BJ (cell line): ENCODE measurements at regions not wholly inside any gene's neighbourhood (a gene's known extent, or its start where the extent isn't known, plus 50 kb on each side); places are given as distances from the start of the nearest gene placed in this dataset.
A peak's percentile ranks its signal among the peaks of the same experiment; 100 is the strongest.

ENCODE experiments used
- CTCF ChIA-PET: fragments of 350-600 bp; formaldehyde crosslinking; extraction: SDS; loops from one replicate; lab custom pipeline; 2021; ENCODE audit warnings: antibody characterized with exemption, inconsistent platforms; lab: Yijun Ruan, JAX
- POLR2A ChIA-PET: fragments of 300-600 bp; sonication (Branson Sonifier 250); formaldehyde crosslinking; extraction: SDS; loops from one replicate; lab custom pipeline; 2021; ENCODE audit warnings: antibody characterized with exemption; lab: Charles Lee
- DNase-seq: peaks from one replicate; pipeline ENCODE4 v3.0.0-alpha.2; 2011; ENCODE audit warnings: low read depth
- H3K27me3 ChIP-seq: 2 replicates; pipeline ENCODE4 v1.6.0; 2011; ENCODE audit warnings: low read length; ENCODE audit not compliant: control insufficient read depth, insufficient read depth
- H3K36me3 ChIP-seq: 2 replicates; pipeline ENCODE4 v1.5.1; 2011; ENCODE audit warnings: low read length; ENCODE audit not compliant: control insufficient read depth, insufficient read depth
- H3K4me3 ChIP-seq: 2 replicates; pipeline ENCODE4 v1.5.1; 2011; ENCODE audit warnings: low read depth, mild to moderate bottlenecking, control low read depth, low read length
- TF ChIP-seq, protein P1 (sequence below): IDR thresholded peaks from 2 replicates; pipeline ENCODE4 v1.5.1; 2011; ENCODE audit warnings: low read depth, mild to moderate bottlenecking, control low read depth, inconsistent platforms, low read length, moderate library complexity; ENCODE audit not compliant: insufficient read depth

DNA sequence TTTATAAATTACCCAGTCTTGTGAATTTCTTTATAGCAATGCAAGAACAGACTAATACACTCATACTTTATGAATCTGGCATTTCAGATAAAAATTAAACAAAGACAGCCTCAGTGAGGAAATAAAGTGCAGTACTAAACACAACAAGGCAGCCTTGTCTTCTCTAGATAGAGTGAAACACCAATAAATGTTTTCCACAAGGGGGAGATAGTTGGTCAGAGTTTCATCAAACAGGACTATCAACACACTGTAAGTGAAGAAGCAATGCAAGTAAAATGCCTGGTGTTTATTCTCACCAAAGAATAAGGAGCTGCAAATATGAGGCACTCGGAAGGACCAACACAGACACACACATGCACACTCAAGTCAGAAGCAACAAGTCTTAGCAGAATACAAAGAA, 62.8 kb downstream of the FAM9B start:
- TF ChIP-seq, protein P1, sequence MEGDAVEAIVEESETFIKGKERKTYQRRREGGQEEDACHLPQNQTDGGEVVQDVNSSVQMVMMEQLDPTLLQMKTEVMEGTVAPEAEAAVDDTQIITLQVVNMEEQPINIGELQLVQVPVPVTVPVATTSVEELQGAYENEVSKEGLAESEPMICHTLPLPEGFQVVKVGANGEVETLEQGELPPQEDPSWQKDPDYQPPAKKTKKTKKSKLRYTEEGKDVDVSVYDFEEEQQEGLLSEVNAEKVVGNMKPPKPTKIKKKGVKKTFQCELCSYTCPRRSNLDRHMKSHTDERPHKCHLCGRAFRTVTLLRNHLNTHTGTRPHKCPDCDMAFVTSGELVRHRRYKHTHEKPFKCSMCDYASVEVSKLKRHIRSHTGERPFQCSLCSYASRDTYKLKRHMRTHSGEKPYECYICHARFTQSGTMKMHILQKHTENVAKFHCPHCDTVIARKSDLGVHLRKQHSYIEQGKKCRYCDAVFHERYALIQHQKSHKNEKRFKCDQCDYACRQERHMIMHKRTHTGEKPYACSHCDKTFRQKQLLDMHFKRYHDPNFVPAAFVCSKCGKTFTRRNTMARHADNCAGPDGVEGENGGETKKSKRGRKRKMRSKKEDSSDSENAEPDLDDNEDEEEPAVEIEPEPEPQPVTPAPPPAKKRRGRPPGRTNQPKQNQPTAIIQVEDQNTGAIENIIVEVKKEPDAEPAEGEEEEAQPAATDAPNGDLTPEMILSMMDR: peak; percentile 35; the same call in 1 of the 2 replicates
- ChIA-PET POLR2A (no interaction called here), CTCF (interaction anchor here (2.9 kb wide), 1 partner anchor 11 kb away, joined by 8 read pairs; no protein-coding TSS in a partner anchor)

GRCh38 chrX:8969378-8969777, 64.5 kb downstream of the FAM9B start:
- TF ChIP-seq, protein P1: no peak
- DNase-seq: no peak
- H3K36me3 ChIP-seq: no peaks in the 10 kb centered on the region
- CTCF ChIA-PET: interaction anchor here (0.8 to 0.9 kb wide), 2 partner anchors 8 to 13 kb away, joined by 3 to 5 read pairs; no protein-coding TSS in a partner anchor
- H3K27me3 ChIP-seq: no peaks in the 10 kb centered on the region
- no peak overlapping the region for H3K4me3 ChIP-seq
- POLR2A ChIA-PET: interaction anchor here (0.7 kb wide), 2 partner anchors 8 to 13 kb away, joined by 3 to 5 read pairs; no protein-coding TSS in a partner anchor

More for the DNA sequence above, 62.8 kb downstream of the FAM9B start:
- Histone ChIP-seq H3K27me3 (no peaks in the 10 kb centered on the region), H3K4me3 (no peak overlapping the region), H3K36me3 (no peaks in the 10 kb centered on the region)
- DNase-seq: no peak

- H3K36me3 ChIP-seq: no peaks in the 10 kb centered on the region
- ChIA-PET POLR2A (no interaction called here), CTCF (no interaction called here)
- H3K4me3 ChIP-seq: no peak overlapping the region
- no peak for DNase-seq
- TF ChIP-seq, protein P1: no peak
- H3K27me3 ChIP-seq: no peaks in the 10 kb centered on the region
These were observed 66.5 kb downstream of the FAM9B start for GRCh38 chrX:8967461-8967860.

DNA sequence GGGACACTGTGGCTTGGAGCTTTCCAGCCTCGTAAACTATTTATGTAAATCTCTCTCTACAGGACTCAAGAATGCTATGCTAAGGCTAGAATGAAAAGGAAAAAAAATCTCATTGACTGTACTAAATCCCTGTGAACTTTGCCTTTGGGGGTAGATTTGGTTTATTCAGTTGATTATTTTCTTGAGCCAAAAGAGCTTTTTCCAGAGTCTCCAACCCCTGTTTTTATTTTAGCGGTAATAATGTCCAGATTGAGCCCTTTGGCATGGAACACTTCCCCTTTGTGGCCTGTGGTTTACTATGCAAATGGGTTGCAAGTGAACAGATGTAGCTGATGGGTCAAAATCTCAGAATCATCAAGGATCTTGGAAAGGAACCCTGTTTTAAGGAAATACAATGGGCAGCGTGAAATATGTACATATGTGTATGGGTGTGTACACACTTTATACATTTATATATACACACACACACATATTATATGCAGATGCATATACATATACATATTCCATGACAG, 72.9 kb downstream of the FAM9B start:
- CTCF ChIA-PET: interaction anchor here (0.9 kb wide), 1 partner anchor 9 kb away, joined by 3 read pairs; no protein-coding TSS in a partner anchor
- peak; percentile 61 for DNase-seq
- POLR2A ChIA-PET: interaction anchor here (0.5 kb wide), 1 partner anchor 8 kb away, joined by 5 read pairs; no protein-coding TSS in a partner anchor
- TF ChIP-seq, protein P1: no peak
- Histone ChIP-seq H3K27me3 (no peaks in the 10 kb centered on the region), H3K4me3 (no peak overlapping the region), H3K36me3 (no peaks in the 10 kb centered on the region)

GRCh38 chrX:8955511-8955910, 78.4 kb downstream of the FAM9B start:
- no peaks in the 10 kb centered on the region for H3K36me3 ChIP-seq
- CTCF ChIA-PET: no interaction called here
- H3K4me3 ChIP-seq: no peak overlapping the region
- DNase-seq: no peak
- H3K27me3 ChIP-seq: no peaks in the 10 kb centered on the region
- POLR2A ChIA-PET: no interaction called here
- TF ChIP-seq, protein P1: no peak
